ACHN (cell line): ENCODE measurements at regions not wholly inside any gene's neighbourhood (a gene's known extent, or its start where the extent isn't known, plus 50 kb on each side); places are given as distances from the start of the nearest gene placed in this dataset.

Source experiments
- DNase-seq: peaks from one replicate; pipeline ENCODE4 v3.0.0-alpha.2; 2015
- in situ Hi-C: cut with HindIII; loops from 2 replicates; pipeline ENCODE4 v1.10.0; 2017; ENCODE audit warnings: low sequenced_read_pairs, low pct_ligation_motif_present, low pct_unique_long_range_greater_than_20kb

DNA sequence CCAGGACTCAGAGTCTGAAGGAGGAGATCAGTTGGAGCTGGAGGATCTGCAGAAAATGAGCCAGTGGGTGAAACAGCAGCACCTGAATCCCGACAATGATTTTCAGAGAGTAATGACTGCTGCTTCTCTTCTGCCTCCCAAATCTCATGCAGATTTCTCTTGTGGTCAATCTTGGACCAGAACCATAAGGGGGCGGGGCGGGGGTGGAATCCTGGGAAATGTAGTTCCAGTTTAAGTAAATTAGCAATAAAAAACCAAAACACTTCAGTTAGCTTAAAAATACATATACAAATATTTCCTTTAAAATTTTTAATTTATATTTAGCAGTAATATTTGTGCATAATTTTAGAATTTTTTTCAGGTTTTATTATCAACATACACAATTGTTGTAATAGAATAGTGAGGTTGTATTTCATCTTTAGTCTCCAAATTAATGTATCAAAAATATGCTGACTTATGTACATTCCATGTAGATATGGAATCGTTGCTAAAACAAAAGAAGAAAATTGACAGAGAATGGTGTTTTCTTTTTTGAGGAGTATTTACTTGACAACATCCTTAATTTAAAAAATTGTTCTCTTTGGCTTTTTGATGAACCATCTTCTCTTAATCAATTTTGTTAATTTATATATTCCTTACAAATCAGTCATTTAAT is 223.5 kb upstream of the SYT10 start:
- in situ Hi-C loops = no loop called here
- no peak for DNase-seq

DNA sequence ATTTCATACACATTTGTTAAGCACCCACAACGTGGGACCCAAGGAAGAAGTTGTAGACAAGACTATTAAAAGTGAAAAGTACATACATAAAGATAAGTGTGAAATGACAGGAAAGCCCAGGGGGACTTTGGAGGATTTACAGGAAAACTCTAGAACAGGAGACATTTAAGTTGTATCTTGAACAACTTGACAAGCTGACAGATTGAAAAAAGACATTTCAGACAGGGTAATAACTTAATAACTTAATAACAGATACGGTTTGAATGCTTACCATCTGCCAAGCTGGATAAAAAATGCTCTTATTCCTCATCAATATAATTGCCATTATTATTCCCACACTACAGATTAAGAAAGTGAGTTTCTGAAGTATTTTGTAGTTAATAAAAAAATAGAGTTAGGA is 229.7 kb upstream of the SYT10 start:
- no peak for DNase-seq
- in situ Hi-C loops = no loop called here

DNA sequence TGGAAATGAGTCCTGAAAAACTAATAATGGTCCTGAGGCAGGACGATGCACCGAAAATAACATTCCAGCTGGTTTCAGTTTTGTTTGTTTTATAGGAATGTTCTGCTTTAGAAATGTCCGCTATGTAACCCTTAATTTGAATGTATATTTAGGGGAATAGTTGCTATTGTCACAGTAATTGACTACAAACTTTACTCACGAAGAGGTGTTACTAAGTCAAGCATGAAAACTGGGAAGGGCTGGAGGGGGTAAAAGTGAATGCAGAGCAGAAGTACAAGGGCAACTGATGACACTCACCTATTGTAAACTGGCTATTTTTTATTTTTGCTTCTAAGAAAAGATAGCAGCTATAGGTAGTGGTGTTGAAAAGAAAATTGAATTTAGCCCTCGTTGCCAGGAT is 230.7 kb upstream of the SYT10 start:
- DNase-seq = no peak
- in situ Hi-C loops = no loop called here

DNA sequence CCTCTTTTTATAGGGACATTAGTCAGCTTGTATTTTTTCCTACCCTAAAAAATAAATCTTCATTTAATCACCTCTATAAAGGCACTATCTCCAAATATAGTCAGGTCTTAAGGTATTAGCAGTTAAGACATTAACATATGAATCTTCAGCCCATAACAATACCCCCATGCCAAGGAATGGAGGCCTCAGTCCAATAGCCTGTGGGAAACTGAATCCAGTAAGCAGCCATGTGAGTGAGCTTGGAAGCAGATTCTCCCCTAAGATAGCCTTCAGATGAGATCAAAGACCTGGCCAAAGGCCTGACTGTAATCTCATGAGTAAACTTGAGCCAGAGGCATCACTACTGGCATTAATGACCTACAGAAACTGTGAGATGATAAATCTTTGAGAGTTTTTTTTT is 232.1 kb upstream of the SYT10 start:
- DNase-seq = no peak
- in situ Hi-C loops = no loop called here

DNA sequence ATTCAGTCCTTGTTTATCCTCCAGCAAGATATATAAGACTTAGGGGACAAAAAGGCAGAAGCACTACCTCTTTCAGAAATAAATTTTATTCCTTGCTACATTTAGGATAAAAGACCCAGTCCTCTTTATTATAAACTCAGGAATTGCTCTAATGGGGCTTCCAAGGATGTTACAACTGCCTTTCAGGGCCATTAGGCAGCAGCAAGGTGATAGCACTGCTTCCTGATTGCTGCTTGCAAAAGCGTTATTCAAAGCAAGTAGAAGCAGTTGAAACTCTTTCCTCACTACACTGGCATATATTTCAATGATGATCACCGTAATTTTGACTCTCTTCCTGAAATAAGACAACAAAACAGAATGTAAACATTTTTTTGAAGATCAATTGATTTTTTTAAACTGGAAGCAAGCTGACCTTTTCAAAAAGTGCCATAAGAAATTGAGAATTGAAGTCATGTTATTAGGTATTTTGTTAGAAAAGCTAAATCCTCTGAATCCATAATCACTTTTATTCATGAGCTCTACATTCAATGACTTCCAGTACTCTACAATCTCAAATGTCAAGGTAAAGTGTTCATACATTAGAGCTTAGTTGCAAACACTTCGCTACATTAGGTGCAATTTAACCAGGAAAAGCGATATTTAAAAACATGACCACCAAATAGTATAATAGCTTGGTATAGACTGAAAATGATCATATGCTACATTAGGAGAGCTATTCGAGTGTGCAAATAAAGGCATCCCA is 233.4 kb upstream of the SYT10 start:
- no peak for DNase-seq
- in situ Hi-C loops = no loop called here

DNA sequence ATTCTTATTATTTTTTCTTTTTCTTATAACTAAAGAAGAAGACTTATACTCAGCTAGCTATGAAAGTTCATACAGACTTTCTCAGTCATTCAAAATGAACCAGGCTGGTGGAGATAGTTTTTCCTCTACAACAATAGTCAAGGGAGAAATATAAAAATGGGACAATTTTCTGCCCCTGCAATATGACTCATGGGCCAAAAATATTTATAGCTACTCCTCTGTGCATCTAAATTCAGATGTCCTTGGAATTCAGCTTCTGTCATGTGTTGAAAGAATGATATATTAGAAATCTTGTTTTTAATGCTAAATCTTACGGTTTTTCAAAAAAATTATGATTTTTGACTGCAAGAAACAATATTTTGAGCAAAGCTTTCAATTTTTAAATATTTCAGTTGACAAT is 237.2 kb upstream of the SYT10 start:
- in situ Hi-C loops = no loop called here
- no peak for DNase-seq

DNA sequence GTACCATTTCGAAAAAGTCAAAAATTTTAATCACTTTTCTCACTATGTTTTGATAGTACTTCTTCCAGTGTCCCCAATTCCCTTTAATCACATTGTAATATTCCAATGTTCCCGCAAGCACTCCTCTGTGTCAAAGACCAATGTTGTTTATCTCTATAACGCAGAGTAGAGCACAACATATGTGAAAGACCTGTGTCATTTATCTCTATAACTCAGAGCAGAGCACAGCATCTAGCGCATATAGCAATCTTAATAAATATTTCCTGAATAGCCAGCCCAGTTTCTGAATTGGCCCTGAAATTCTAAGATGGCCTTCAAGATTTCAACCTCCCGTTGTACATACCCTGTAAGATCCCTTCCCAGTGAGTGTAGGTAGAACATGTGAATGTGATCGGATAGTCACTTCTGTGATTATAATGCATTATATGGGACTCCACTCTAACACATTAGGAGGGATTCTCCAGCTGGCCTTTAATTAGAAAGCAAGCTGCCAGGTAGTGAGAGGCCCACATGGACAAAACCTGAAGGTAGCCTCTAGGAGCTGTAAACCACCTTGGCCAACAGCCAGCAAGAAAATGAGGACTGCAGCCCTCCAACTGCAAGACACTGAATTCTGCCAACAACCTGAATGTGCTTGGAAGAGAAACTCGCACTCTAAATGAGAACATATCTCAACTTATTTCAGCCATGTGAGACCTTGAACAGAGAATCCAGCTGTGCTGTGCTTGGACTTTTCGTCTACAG is 238.8 kb upstream of the SYT10 start:
- in situ Hi-C loops = no loop called here
- no peak for DNase-seq

DNA sequence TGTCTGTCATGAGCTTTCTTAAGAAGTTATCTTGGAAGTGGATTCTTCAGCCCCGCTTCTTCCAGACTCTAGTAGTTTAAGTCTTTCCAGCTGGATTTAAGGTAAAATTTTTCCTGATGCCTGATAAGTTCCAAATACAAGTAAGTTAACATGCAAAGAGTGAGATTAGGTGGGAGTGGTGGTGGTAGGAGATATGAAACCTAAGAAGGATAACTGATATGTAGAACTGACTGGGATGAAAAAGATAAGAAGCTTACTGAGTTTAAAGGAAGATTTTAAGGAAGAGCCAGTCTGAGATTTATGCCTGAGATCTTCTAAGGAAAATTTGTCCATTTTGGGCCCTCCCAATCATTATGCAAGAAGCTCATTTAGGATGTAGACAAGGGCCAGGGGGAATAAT is 250.9 kb upstream of the SYT10 start:
- in situ Hi-C loops = no loop called here
- no peak for DNase-seq

DNA sequence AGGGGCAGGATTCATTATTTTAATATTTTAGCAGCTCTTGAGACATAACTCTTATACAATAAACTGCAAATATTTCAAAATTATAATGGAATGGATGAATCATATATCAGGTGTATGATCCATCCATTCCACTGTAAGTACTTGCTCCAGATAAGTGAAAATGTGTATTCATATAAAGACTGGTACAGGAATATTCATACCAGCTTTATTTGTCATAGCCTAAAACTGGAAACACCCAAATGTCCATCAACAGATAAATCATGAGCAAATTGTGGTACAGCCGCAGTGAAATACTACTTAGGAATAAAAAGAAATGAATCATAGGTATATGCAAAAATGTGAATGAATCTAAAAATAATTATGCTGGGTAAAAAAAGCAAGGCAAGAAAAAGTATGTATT is 263.6 kb upstream of the SYT10 start:
- in situ Hi-C loops = no loop called here
- no peak for DNase-seq

DNA sequence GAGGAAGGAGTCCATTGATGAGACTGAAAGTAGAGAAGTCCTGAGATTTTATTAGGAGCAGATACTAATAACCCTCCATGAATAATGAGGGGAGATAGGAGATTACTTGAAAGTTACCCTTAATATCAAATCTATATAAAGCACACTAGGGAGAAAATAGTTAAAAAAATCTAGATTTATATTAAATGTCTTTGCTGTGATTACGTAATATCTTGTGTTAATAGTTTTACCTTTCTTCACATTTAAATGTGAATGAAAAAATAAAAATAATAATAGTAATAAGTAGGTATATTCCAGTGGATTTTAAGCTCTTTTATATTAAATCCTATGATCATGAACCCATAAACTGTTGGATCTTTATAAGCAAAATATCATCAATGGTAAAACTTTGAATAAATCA is 267.3 kb upstream of the SYT10 start:
- no peak for DNase-seq
- in situ Hi-C loops = no loop called here

DNA sequence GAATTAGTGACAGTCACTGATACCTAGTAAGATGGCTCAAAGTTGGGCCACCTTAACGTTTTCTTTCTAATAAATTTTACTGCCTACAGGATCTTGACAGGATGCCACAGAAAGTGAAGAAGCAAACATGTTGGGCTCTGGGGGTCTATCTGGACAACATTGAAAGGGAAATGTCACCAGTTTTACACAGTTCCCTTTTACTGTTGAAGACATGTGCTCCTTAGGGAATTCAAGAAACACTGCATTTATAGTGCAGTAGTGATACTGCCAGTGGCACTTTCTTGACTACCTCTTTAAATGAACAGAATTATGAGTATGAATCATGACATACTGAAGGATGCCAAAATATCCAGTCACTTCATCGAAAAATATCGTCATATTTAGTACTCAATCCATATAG is 269.3 kb upstream of the SYT10 start:
- no peak for DNase-seq
- in situ Hi-C loops = no loop called here

DNA sequence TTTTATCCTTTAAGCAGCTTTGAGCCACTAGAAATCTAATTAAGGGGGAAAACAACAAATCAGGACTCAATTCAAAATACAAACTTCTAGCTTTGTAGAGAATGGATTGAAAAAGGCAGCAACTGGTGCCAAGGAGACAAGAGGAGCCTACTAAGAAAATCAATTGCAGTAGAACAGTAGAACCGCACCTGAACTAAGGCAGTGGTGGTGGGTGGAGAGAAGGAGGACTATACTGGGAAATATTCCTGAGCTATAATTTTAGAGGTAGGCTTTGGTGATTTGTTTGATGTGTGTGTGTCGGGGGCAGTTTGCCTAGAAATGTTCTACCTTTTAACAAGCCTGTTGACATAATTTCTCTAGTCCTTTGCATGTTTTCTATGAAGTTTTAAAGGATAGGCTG is 270.9 kb upstream of the SYT10 start:
- no peak for DNase-seq
- in situ Hi-C loops = no loop called here

DNA sequence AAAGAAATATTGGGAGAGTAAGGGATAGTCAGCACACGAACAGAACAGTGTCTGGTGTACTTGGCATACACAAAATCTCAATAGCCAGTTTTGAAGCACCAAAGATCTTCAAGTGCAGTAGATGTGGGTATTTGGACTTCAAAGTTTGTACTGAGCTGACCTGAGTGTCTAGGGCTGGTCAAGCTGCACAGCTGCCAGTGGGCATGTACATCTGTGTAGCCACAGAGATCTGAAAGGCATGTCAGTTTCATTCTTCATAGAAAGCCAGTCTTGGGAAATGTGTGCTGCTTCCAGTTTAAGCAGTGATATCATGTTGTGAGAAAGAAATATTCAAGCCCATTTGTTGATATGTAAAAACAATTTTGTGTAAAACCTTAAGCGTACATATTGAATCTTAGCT is 279.0 kb upstream of the SYT10 start:
- in situ Hi-C loops = no loop called here
- DNase-seq = no peak

DNA sequence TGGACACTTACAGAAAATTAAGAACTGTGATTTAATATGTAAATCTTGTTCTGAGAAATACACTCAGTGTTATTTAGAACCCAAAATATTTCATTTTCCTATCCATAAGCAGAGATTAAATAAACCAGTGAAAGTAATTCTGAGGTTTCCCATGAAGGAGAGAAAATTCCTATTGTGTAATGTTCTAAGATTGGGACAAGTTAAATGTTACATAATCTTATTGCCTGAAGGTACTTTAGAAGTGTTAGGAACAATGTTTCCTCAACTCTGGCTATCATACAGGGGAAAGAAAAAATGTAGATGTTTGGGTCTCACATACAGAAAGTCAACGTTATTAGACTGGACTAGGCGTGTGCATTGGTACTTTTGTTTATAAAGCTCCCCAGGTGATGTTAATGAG is 281.9 kb upstream of the SYT10 start:
- no peak for DNase-seq
- in situ Hi-C loops = no loop called here

DNA sequence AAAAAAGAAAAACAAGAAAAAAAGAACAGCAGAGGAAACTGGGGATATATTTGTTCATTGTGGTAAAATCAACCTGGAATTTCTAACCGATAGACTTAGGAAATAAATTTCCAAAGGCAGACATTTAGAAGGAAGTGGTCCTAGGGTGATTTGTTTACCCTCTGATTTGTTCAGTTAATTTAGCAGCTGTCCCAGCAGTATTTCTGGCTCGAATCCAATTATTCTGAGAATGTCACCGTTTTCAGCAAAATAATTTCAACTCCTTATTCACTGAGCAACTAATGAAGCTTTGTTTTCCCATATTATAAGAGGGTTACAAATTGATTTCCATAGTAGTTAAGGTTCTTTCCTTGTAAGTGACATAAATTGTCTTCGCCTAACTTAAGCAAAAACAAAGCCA is 285.2 kb upstream of the SYT10 start:
- DNase-seq = no peak
- in situ Hi-C loops = no loop called here

DNA sequence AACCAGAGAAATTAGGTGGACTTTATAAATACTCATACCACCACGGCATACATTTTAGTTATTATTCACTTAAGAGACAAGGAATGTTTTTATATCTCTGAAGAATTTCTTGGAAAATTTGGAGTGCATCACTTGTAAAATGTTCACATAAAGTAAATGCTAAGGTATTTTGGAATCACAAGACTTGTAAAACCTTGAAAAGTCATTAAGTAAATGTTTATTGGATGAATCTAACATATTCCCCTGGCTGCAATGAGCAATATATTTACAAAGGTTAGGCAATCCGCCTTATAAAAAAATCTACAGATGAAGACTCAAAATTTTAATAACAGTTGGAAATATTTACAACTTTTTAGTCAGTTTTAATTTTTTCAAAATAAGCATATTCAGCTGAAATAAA is 287.4 kb upstream of the ALG10 start:
- in situ Hi-C loops = no loop called here
- DNase-seq = no peak

DNA sequence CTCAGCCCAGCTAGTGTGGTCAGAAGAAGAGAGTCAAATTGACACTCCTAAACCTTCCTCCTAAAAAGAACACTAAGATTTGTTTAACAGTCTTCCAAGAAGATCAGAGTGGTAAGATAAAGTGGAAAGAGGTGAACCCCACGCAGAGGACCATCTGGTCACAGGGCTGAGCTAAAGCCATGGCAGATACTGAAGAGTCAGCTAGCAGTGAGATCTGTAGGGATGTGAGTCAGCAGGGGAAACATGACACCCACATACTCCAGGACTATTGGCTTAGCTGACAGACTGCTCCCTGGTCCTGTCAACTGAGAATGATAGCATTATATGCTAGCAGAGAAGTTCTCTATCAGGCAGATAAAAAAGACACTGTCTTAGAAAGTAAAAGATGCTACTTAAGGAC is 269.4 kb upstream of the ALG10 start:
- in situ Hi-C loops = no loop called here
- DNase-seq = no peak

DNA sequence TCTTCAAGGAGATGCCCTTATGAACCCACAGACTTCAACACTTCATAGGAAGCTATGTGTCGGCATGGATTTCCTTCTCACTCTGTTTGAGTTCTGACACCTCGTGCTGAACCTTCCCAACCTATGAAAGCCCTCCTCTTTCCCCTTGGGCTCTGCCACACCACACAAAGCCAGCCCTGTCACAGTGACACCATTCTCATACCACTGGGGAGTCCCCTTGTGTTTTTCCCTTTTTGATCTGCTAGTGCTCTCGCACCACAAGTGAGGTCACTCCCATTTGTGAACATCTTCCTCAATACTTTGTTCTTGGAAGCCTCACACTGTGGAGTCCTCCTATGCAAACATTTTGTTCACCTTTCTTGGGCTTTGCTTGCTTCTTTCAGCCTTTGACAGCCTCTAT is 264.6 kb upstream of the ALG10 start:
- DNase-seq = no peak
- in situ Hi-C loops = no loop called here

DNA sequence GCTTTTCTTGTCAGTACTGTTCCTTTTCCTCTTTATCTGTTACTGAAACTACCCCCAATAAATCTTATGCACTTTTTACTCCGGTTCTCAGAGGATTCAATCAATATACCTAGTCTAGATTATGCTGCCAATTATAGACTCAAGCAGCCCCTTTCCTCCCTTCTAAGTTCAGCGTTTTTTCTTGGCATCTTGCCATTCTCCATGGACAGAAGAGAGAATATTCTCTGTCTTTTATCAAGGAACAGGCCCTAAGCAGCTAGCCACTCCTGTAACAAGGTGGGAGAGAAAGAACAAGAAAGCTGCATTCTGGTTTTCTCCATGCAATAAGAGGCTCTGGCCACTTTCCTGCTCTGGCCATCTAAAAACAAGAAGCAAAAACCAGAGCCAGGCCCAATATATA is 263.0 kb upstream of the ALG10 start:
- in situ Hi-C loops = no loop called here
- no peak for DNase-seq

DNA sequence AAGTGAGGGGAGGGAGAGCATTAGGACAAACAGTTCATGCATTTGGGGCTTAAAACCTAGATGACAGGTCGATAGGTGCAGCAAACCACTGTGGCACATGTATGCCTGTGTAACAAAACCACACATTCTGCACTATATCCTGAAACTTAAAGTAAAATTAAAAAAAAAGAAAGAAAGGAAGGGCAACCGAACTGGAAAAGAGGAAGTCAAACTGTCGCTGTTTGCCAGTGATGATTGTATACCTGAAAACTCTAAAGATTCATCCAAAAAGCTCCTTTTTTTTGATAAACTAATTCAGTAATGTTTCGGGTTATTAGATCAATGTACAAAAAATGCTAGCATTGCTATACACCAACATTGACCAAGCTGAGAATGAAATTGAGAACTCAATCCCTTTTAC is 259.0 kb upstream of the ALG10 start:
- DNase-seq = no peak
- in situ Hi-C loops = no loop called here
